Esophagus mucosa (tissue), 1 donor: ENCODE measurements at regions not wholly inside any gene's neighbourhood (a gene's known extent, or its start where the extent isn't known, plus 50 kb on each side); places are given as distances from the start of the nearest gene placed in this dataset.
"Not testable (repeated sequence)": the region's sequence is repeated elsewhere in the genome, so short reads cannot be mapped to it uniquely, and the experiment has no call there.

Experiments used
- ATAC-seq: fragments of 200-7000 bp; cut with Tn5 transposase; one replicate; pipeline ENCODE4 v1.9.1; 2020
- donor health status: DM: yes; HTN: yes; CAD: no.

GRCh38 chr18:78240101-78240500 lies 739.5 kb upstream of the SALL3 start:
- no peak for ATAC-seq

GRCh38 chr18:78240627-78241252 lies 738.9 kb upstream of the SALL3 start:
- no peak for ATAC-seq

- ATAC-seq = no peak
These were observed 737.9 kb upstream of the SALL3 start for GRCh38 chr18:78241535-78242253.

GRCh38 chr18:78242254-78242643 lies 737.4 kb upstream of the SALL3 start:
- ATAC-seq = peak; percentile 54

GRCh38 chr18:78242806-78243205 lies 736.8 kb upstream of the SALL3 start:
- no peak for ATAC-seq

- no peak for ATAC-seq
These were observed 734.8 kb upstream of the SALL3 start for GRCh38 chr18:78244779-78245178.

- ATAC-seq = no peak
These were observed 734.2 kb upstream of the SALL3 start for GRCh38 chr18:78245451-78245850.

GRCh38 chr18:78246050-78246449 lies 733.6 kb upstream of the SALL3 start:
- ATAC-seq = no peak

GRCh38 chr18:78246588-78246987 lies 733.0 kb upstream of the SALL3 start:
- no peak for ATAC-seq

GRCh38 chr18:78247615-78248289 lies 731.9 kb upstream of the SALL3 start:
- no peak for ATAC-seq

- no peak for ATAC-seq
These were observed 724.6 kb upstream of the SALL3 start for GRCh38 chr18:78255013-78255412.

- ATAC-seq = no peak
These were observed 711.2 kb upstream of the SALL3 start for GRCh38 chr18:78268226-78268988.

- ATAC-seq = no peak
These were observed 707.8 kb upstream of the SALL3 start for GRCh38 chr18:78271790-78272189.

GRCh38 chr18:78273876-78274275 lies 705.7 kb upstream of the SALL3 start:
- ATAC-seq = no peak

GRCh38 chr18:78283425-78283824 lies 696.2 kb upstream of the SALL3 start:
- ATAC-seq = not testable (repeated sequence)

- ATAC-seq = no peak
These were observed 686.8 kb upstream of the SALL3 start for GRCh38 chr18:78292618-78293380.

- no peak for ATAC-seq
These were observed 686.1 kb upstream of the SALL3 start for GRCh38 chr18:78293540-78293939.

GRCh38 chr18:78293940-78294541 lies 685.6 kb upstream of the SALL3 start:
- no peak for ATAC-seq

GRCh38 chr18:78295262-78295661 lies 684.4 kb upstream of the SALL3 start:
- no peak for ATAC-seq

GRCh38 chr18:78296166-78296565 lies 683.5 kb upstream of the SALL3 start:
- no peak for ATAC-seq

- ATAC-seq = no peak
These were observed 682.6 kb upstream of the SALL3 start for GRCh38 chr18:78297048-78297447.
